Dedifferentiated amniotic fluid mesenchymal stem cell (primary cell): ENCODE measurements at regions not wholly inside any gene's neighbourhood (a gene's known extent, or its start where the extent isn't known, plus 50 kb on each side); places are given as distances from the start of the nearest gene placed in this dataset.
A peak's percentile ranks its signal among the peaks of the same experiment; 100 is the strongest.

Experiments used
- DNase-seq: peaks from one replicate; pipeline ENCODE4 v3.0.0-alpha.2; 2016; ENCODE audit errors: extremely low spot score

DNA sequence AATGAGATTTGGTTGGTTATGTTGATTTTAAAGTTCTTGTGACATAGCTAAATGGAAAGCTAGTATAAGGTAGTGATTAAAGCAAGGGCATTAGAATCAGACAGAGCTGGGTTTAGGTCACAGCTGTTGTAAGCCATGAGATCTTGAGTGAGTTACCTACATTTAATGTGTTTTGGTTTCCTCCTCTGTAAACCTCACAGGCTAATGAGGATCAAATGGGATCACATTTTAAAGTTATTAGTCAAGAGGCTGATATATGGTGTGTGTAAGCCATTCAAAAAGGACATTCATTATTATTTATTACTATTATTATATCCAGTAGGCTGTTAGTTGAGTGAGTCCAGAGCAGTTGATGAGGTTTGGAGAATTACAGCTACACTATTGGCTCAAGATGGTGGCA is 416.2 kb downstream of the IRS1 start:
- DNase-seq = no peak

DNA sequence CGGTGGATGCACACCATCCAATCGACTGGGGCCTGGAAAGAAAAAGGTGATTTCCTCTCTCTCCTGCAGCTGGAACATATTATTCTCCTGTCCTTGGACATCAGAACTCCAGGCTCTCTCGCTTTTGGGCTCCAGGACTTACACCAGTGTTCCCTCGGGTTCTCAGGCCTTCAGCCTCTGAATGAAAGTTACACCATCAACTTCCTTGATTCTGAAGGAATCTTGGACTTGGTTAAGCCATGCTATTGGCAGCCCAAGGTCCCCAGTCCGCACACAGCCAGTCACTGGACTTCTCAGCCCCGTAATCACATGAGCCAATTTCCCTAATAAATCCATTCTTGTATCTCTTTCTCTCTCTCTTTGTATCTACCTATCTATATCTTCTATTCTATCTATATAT is 418.9 kb downstream of the IRS1 start:
- no peak for DNase-seq

- peak; percentile 22 for DNase-seq
Measured at GRCh38 chr2:226378753-226379705, 420.6 kb downstream of the IRS1 start.

GRCh38 chr2:226376516-226377180 is 423.0 kb downstream of the IRS1 start:
- no peak for DNase-seq

DNA sequence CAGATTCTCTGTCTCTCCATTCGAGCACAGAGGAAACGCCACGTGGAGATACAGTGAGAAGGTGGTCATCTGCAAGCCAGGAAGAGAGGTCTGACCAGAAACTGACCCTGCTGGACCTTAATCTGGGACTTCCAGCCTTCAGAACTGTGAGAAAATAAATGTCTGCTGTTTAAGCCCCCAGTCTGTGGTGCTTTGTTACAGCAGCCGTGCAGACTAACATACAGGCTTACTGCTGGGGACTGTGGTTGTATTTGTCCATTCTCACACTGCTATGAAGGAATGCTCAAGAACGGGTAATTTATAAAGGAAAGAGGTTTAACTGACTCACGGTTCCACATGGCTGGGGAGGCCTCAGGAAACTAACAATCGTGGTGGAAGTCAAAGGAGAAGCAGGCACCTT is 432.7 kb downstream of the IRS1 start:
- no peak for DNase-seq

DNA sequence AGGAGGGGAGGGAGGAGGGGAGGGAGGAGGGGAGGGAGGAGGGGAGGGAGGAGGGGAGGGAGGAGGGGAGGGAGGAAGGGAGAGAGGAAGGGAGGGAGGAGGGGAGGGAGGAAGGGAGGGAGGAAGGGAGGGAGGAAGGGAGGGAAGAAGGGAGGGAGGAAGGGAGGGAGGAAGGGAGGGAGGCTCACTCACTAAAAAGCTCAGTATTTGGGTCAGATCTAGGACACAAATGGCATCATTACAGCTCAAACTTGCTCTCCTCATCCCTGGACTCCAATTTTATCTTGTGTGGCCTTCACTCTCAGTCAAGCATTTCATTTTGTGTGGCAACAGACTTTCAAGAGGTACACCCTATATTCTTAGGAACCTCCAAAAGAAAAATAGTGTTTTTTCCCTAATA is 435.4 kb downstream of the IRS1 start:
- no peak for DNase-seq

GRCh38 chr2:226362980-226363379 is 436.6 kb downstream of the IRS1 start:
- no peak for DNase-seq

DNA sequence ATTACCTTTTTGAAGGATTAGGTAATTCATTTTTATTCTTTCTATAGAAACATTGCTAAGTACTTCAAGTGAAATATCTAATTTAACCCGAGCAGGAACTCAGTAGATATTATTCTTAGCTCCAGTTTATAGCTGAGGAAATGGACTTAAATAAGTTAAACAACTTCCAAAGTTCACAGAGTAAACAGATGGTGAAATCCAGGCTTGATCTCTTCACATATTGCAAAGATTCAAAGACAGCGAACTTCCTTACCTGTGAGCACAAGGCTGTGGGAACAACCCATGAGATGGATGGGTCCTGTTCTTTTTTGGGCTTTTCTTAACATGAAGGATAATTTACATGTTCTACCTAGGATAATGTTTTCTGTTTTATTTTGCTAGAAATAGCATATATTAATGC is 439.0 kb downstream of the IRS1 start:
- DNase-seq = no peak

- no peak for DNase-seq
Measured at GRCh38 chr2:226358688-226359087, 440.9 kb downstream of the IRS1 start.

- DNase-seq = no peak
Measured at GRCh38 chr2:226357816-226358215, 441.8 kb downstream of the IRS1 start.

GRCh38 chr2:226355600-226355999 is 444.0 kb downstream of the IRS1 start:
- no peak for DNase-seq

- no peak for DNase-seq
Measured at GRCh38 chr2:226354434-226354833, 445.2 kb downstream of the IRS1 start.

GRCh38 chr2:226352941-226353560 is 446.6 kb downstream of the IRS1 start:
- no peak for DNase-seq

GRCh38 chr2:226351711-226352110 is 447.9 kb downstream of the IRS1 start:
- no peak for DNase-seq

GRCh38 chr2:226339616-226340015 is 460.0 kb downstream of the IRS1 start:
- DNase-seq = no peak

DNA sequence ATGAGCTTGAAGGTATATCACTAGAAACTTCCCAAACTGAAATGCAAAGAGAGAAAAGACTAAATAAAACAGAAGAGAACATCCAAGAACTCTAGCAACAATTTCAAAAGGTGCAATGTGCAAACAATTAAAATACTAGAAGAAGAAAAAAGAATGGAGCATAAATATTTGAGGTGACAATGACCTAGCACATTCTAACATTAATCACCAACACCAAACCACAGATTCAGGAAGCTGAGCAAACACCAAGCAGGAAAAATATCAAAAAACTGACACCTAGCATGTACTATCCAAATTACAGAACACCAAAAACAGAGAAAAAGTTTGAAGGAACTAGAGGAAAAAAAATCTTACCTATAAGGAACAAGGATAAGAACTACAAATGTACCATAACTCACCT is 460.8 kb downstream of the IRS1 start:
- no peak for DNase-seq

DNA sequence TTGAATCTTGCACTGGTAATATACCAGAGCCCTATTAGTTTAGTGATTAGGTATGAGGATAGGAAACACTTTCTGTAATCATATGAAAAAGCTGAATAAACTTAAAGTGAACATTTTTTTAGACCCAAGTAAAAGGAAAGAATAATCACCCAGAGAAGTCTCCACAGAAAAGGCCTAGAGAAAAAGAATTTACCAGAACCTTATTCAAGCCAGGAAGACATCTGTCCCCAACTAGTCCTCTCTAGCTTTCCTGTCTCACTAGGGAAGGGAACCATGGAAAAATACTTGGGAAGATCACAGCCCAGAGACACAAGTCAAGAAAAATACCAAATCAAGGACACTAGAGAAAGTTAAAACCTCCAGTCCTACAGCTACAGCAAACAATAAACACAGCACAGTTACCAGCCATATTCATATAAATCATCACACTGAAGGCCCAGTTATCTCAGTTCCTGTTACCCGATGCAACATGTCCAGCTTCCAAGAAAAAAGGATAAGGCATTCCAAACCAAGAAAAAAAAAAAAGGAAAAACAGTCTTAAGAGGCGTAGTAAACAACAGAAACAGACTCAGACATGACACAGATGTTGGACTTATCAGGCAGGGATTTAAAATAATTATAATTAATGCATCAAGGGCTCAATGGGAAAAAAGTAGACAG is 461.5 kb downstream of the IRS1 start:
- no peak for DNase-seq

GRCh38 chr2:226336283-226336682 is 463.3 kb downstream of the IRS1 start:
- DNase-seq = no peak

GRCh38 chr2:226334981-226335720 is 464.5 kb downstream of the IRS1 start:
- no peak for DNase-seq

- no peak for DNase-seq
Measured at GRCh38 chr2:226333388-226333787, 466.2 kb downstream of the IRS1 start.

- no peak for DNase-seq
Measured at GRCh38 chr2:226330206-226330605, 469.4 kb downstream of the IRS1 start.
